ENCODE measurements at regions not wholly inside any gene's neighbourhood (a gene's known extent, or its start where the extent isn't known, plus 50 kb on each side); places are given as distances from the start of the nearest gene placed in this dataset.

DNA sequence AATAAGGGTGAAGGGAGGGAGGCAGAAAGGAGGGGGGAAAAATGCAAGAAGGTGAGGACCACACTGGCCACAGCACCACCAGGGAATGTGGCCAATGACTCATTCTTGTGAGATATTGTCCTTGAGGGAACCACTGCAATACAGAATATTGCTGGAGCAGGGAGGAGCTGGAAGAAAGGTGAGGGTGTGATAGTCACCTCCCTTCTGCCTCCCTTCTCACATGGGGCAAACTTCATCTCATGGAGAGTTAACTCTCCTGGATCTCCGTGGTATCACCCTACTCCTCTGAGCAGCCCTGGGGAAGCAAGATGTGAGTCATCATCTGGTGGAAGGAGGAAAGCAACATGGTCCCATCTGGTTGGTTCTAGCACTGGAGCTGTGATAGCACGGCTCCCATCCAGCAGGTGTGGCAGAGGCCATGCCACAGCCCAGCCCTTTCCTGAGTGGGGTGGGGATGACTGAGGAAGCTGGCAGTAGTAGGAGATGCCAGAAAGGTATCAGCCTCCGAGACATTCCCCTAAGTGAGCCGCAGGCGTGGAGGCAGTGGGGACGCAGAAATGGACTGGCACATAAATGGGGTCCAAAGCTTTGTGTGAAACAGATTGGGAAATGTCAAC, 115.9 kb upstream of the LPP start:
- no peaks in the 10 kb centered on the region for H3K36me3 Mint-ChIP-seq (ENCODE audit: insufficient read depth in 1 of 3, low read depth in 3 of 3)
- Histone ChIP-seq H3K9ac (ENCODE audit: extremely low read depth, insufficient read length, low read length) (no peak overlapping the region), H4K8ac (replicated peaks; ENCODE audit: insufficient read length, low read depth, low read length) (no peak overlapping the region), H3K4me1 (ENCODE audit: insufficient read depth, low read length) (peaks cover 7% of the 10 kb centered on the region; the same call in 1 of the 2 replicates), H2BK12ac (ENCODE audit: insufficient read length, low read depth, low read length) (no peak overlapping the region), H2BK120ac (ENCODE audit: low read depth, low read length, poor library complexity, severe bottlenecking) (no peak overlapping the region), H3T11ph (ENCODE audit: low read length) (no peak overlapping the region), H3K4ac (ENCODE audit: low read depth, low read length) (no peak overlapping the region), H2AFZ (ENCODE audit: low read length) (no peak overlapping the region), H3K18ac (ENCODE audit: insufficient read length, low read depth, low read length) (no peak overlapping the region), H3K56ac (ENCODE audit: insufficient read length, low read depth, low read length) (no peak overlapping the region), H3K27ac (ENCODE audit: insufficient read length, low read depth, low read length) (no peak overlapping the region), H2BK20ac (ENCODE audit: low read depth, low read length, poor library complexity, severe bottlenecking) (no peak overlapping the region), H3K23me2 (ENCODE audit: insufficient read length, low read depth, low read length, poor library complexity, severe bottlenecking) (no peaks in the 10 kb centered on the region), H3K9me3 (ENCODE audit: control insufficient read depth, low read depth, low read length) (no peaks in the 10 kb centered on the region), H3K23ac (ENCODE audit: insufficient read length, low read depth, low read length) (no peak overlapping the region), H3K14ac (ENCODE audit: insufficient read depth, low read length) (no peak overlapping the region), H4K20me1 (ENCODE audit: control insufficient read depth, insufficient read depth, insufficient read length) (no peaks in the 10 kb centered on the region), H2AK5ac (ENCODE audit: insufficient read length, low read length) (no peak overlapping the region), H4K5ac (ENCODE audit: insufficient read length, low read depth, low read length) (no peak overlapping the region), H3K79me2 (ENCODE audit: insufficient read depth, low read length) (no peaks in the 10 kb centered on the region; the same call in 1 of the 2 replicates), H4K91ac (ENCODE audit: insufficient read length, low read depth, low read length) (no peak overlapping the region), H3K27me3 (ENCODE audit: insufficient read depth, low read length) (no peaks in the 10 kb centered on the region), H2BK15ac (ENCODE audit: low read depth, low read length) (no peak overlapping the region), H2BK5ac (ENCODE audit: insufficient read length, low read length) (no peak overlapping the region), H3K4me2 (ENCODE audit: insufficient read depth, insufficient read length, low read length) (no peak overlapping the region), H3K79me1 (ENCODE audit: insufficient read depth, low read depth, low read length, poor library complexity, severe bottlenecking) (no peaks in the 10 kb centered on the region)
- H3K4me1 Mint-ChIP-seq: peaks cover 15 to 29% of the 10 kb centered on the region in 2 experiments
- no peak overlapping the region for H3K4me3 Mint-ChIP-seq
- no peak overlapping the region for H3K27ac Mint-ChIP-seq
- no peaks in the 10 kb centered on the region; a peak in 1 of 5 replicates for H3K9me3 Mint-ChIP-seq
- no peak for DNase-seq
- H3K27me3 Mint-ChIP-seq (ENCODE audit: low read depth): no peaks in the 10 kb centered on the region
- TF ChIP-seq, protein P1, sequence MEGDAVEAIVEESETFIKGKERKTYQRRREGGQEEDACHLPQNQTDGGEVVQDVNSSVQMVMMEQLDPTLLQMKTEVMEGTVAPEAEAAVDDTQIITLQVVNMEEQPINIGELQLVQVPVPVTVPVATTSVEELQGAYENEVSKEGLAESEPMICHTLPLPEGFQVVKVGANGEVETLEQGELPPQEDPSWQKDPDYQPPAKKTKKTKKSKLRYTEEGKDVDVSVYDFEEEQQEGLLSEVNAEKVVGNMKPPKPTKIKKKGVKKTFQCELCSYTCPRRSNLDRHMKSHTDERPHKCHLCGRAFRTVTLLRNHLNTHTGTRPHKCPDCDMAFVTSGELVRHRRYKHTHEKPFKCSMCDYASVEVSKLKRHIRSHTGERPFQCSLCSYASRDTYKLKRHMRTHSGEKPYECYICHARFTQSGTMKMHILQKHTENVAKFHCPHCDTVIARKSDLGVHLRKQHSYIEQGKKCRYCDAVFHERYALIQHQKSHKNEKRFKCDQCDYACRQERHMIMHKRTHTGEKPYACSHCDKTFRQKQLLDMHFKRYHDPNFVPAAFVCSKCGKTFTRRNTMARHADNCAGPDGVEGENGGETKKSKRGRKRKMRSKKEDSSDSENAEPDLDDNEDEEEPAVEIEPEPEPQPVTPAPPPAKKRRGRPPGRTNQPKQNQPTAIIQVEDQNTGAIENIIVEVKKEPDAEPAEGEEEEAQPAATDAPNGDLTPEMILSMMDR (conservative IDR thresholded peaks at IDR 0.05): no peak
- WGBS (ENCODE audit: extremely low coverage, insufficient read length, low lambda C conversion rate): no CpG with 5 or more reads among the region's 6 CpGs

Data from H9 (cell line).